T-helper 1 cell treated with Interleukin-12 subunit alpha and Interleukin-12 subunit beta and Interleukin-4 antibody, amounts not matched to agents 30 μg/mL and 1 μg/mL, for 36 hours (primary cell): ENCODE measurements at regions not wholly inside any gene's neighbourhood (a gene's known extent, or its start where the extent isn't known, plus 50 kb on each side); places are given as distances from the start of the nearest gene placed in this dataset.

ENCODE experiments used
- H3K27ac Mint-ChIP-seq: one replicate; pipeline ENCODE4 v1.8.0; 2021; ENCODE audit warnings: mild to moderate bottlenecking, mixed read lengths
- H3K27me3 Mint-ChIP-seq: one replicate; pipeline ENCODE4 v1.8.0; 2021; ENCODE audit warnings: low read depth, mixed read lengths
- H3K36me3 Mint-ChIP-seq: one replicate; pipeline ENCODE4 v1.8.0; 2021; ENCODE audit warnings: low read depth, mixed read lengths
- H3K4me1 Mint-ChIP-seq: one replicate; pipeline ENCODE4 v1.8.0; 2021; ENCODE audit warnings: low read depth, mixed read lengths
- H3K4me3 Mint-ChIP-seq: one replicate; pipeline ENCODE4 v1.8.0; 2021; ENCODE audit warnings: mild to moderate bottlenecking, moderate library complexity, mixed read lengths
- H3K9me3 Mint-ChIP-seq: one replicate; pipeline ENCODE4 v1.8.0; 2021; ENCODE audit warnings: mixed read lengths

- Mint-ChIP-seq H3K4me3 (no peak overlapping the region), H3K27me3 (peaks cover 20% of the 10 kb centered on the region), H3K27ac (no peak overlapping the region), H3K36me3 (no peaks in the 10 kb centered on the region), H3K4me1 (peaks cover 3% of the 10 kb centered on the region), H3K9me3 (no peaks in the 10 kb centered on the region)
These were observed 175.7 kb upstream of the EGLN3 start for GRCh38 chr14:34126586-34126985.

- Mint-ChIP-seq H3K9me3 (no peaks in the 10 kb centered on the region), H3K4me1 (peaks cover 7% of the 10 kb centered on the region), H3K4me3 (no peak overlapping the region), H3K27ac (no peak overlapping the region), H3K27me3 (peaks cover 20% of the 10 kb centered on the region), H3K36me3 (no peaks in the 10 kb centered on the region)
These were observed 173.7 kb upstream of the EGLN3 start for GRCh38 chr14:34124585-34124984.

GRCh38 chr14:34122650-34123049 is 171.8 kb upstream of the EGLN3 start:
- Mint-ChIP-seq H3K4me1 (peaks cover 7% of the 10 kb centered on the region), H3K27me3 (peaks cover 21% of the 10 kb centered on the region), H3K27ac (no peak overlapping the region), H3K36me3 (no peaks in the 10 kb centered on the region), H3K9me3 (no peaks in the 10 kb centered on the region), H3K4me3 (no peak overlapping the region)

- no peak overlapping the region for H3K27ac Mint-ChIP-seq
- H3K36me3 Mint-ChIP-seq: no peaks in the 10 kb centered on the region
- peaks cover 27% of the 10 kb centered on the region for H3K27me3 Mint-ChIP-seq
- H3K4me3 Mint-ChIP-seq: no peak overlapping the region
- no peaks in the 10 kb centered on the region for H3K9me3 Mint-ChIP-seq
- H3K4me1 Mint-ChIP-seq: peaks cover 7% of the 10 kb centered on the region
These were observed 171.2 kb upstream of the EGLN3 start for GRCh38 chr14:34122081-34122480.

- Mint-ChIP-seq H3K27me3 (peaks cover 33% of the 10 kb centered on the region), H3K4me3 (no peak overlapping the region), H3K27ac (no peak overlapping the region), H3K36me3 (peaks cover 3% of the 10 kb centered on the region), H3K9me3 (peaks cover 4% of the 10 kb centered on the region), H3K4me1 (peaks cover 7% of the 10 kb centered on the region)
These were observed 169.5 kb upstream of the EGLN3 start for GRCh38 chr14:34120185-34120977.

GRCh38 chr14:34119107-34119858 is 168.4 kb upstream of the EGLN3 start:
- no peak overlapping the region for H3K27ac Mint-ChIP-seq
- H3K27me3 Mint-ChIP-seq: peaks cover 38% of the 10 kb centered on the region
- H3K36me3 Mint-ChIP-seq: peaks cover 3% of the 10 kb centered on the region
- H3K9me3 Mint-ChIP-seq: peaks cover 4% of the 10 kb centered on the region
- no peak overlapping the region for H3K4me3 Mint-ChIP-seq
- H3K4me1 Mint-ChIP-seq: peaks cover 7% of the 10 kb centered on the region

GRCh38 chr14:34113991-34114390 is 163.1 kb upstream of the EGLN3 start:
- peaks cover 1% of the 10 kb centered on the region for H3K4me1 Mint-ChIP-seq
- H3K4me3 Mint-ChIP-seq: no peak overlapping the region
- H3K36me3 Mint-ChIP-seq: peaks cover 3% of the 10 kb centered on the region
- H3K9me3 Mint-ChIP-seq: peaks cover 4% of the 10 kb centered on the region
- no peak overlapping the region for H3K27ac Mint-ChIP-seq
- H3K27me3 Mint-ChIP-seq: peaks cover 62% of the 10 kb centered on the region

- H3K4me3 Mint-ChIP-seq: no peak overlapping the region
- H3K9me3 Mint-ChIP-seq: peaks cover 4% of the 10 kb centered on the region
- peaks cover 59% of the 10 kb centered on the region for H3K27me3 Mint-ChIP-seq
- H3K4me1 Mint-ChIP-seq: peaks cover 4% of the 10 kb centered on the region
- H3K27ac Mint-ChIP-seq: no peak overlapping the region
- peaks cover 3% of the 10 kb centered on the region for H3K36me3 Mint-ChIP-seq
These were observed 162.2 kb upstream of the EGLN3 start for GRCh38 chr14:34113005-34113511.

- H3K4me1 Mint-ChIP-seq: peaks cover 4% of the 10 kb centered on the region
- H3K4me3 Mint-ChIP-seq: no peak overlapping the region
- H3K36me3 Mint-ChIP-seq: peaks cover 3% of the 10 kb centered on the region
- H3K27me3 Mint-ChIP-seq: peaks cover 58% of the 10 kb centered on the region
- no peak overlapping the region for H3K27ac Mint-ChIP-seq
- peaks cover 4% of the 10 kb centered on the region for H3K9me3 Mint-ChIP-seq
These were observed 161.1 kb upstream of the EGLN3 start for GRCh38 chr14:34111953-34112352.

- Mint-ChIP-seq H3K36me3 (peaks cover 3% of the 10 kb centered on the region), H3K27ac (no peak overlapping the region), H3K4me3 (no peak overlapping the region), H3K4me1 (peaks cover 4% of the 10 kb centered on the region), H3K27me3 (peaks cover 57% of the 10 kb centered on the region), H3K9me3 (peaks cover 4% of the 10 kb centered on the region)
These were observed 160.6 kb upstream of the EGLN3 start for GRCh38 chr14:34111505-34111904.

GRCh38 chr14:34110531-34110930 is 159.7 kb upstream of the EGLN3 start:
- H3K36me3 Mint-ChIP-seq: no peaks in the 10 kb centered on the region
- H3K27me3 Mint-ChIP-seq: peaks cover 49% of the 10 kb centered on the region
- no peak overlapping the region for H3K4me3 Mint-ChIP-seq
- H3K4me1 Mint-ChIP-seq: peaks cover 4% of the 10 kb centered on the region
- H3K27ac Mint-ChIP-seq: no peak overlapping the region
- H3K9me3 Mint-ChIP-seq: no peaks in the 10 kb centered on the region

- H3K9me3 Mint-ChIP-seq: no peaks in the 10 kb centered on the region
- H3K36me3 Mint-ChIP-seq: no peaks in the 10 kb centered on the region
- H3K4me1 Mint-ChIP-seq: peaks cover 4% of the 10 kb centered on the region
- no peak overlapping the region for H3K4me3 Mint-ChIP-seq
- H3K27me3 Mint-ChIP-seq: peaks cover 22% of the 10 kb centered on the region
- H3K27ac Mint-ChIP-seq: no peak overlapping the region
These were observed 156.6 kb upstream of the EGLN3 start for GRCh38 chr14:34107441-34107840.

GRCh38 chr14:34106310-34106709 is 155.4 kb upstream of the EGLN3 start:
- Mint-ChIP-seq H3K36me3 (peaks cover 3% of the 10 kb centered on the region), H3K4me3 (no peak overlapping the region), H3K9me3 (no peaks in the 10 kb centered on the region), H3K27me3 (peaks cover 16% of the 10 kb centered on the region), H3K27ac (no peak overlapping the region), H3K4me1 (peaks cover 4% of the 10 kb centered on the region)

GRCh38 chr14:34104489-34105397 is 153.9 kb upstream of the EGLN3 start:
- peaks cover 4% of the 10 kb centered on the region for H3K4me1 Mint-ChIP-seq
- H3K4me3 Mint-ChIP-seq: no peak overlapping the region
- no peaks in the 10 kb centered on the region for H3K9me3 Mint-ChIP-seq
- peaks cover 6% of the 10 kb centered on the region for H3K27me3 Mint-ChIP-seq
- H3K27ac Mint-ChIP-seq: no peak overlapping the region
- H3K36me3 Mint-ChIP-seq: peaks cover 3% of the 10 kb centered on the region
